ENCODE measurements at regions not wholly inside any gene's neighbourhood (a gene's known extent, or its start where the extent isn't known, plus 50 kb on each side); places are given as distances from the start of the nearest gene placed in this dataset.

DNA sequence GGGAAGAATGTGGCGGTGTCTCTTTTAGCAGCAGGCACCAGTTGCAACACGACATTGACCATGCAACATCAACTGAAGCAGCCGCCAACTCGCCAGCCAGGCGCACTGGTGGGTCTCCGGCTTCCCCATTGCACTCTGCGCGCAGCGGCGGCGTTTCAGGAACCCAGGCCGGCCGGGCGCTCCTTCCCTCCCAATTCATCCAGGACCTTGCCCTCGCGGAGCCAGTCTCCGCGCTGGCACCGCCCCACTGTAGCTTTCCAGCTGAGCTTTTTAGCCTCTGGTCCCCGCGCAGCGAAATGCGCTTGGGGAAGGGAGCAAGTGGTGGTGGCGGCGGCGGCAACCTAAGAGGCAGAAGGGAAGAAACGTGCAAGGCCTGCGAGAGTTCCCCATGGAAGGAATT is 297.9 kb upstream of the RIMS1 start:
- TF ChIP-seq, protein P1, sequence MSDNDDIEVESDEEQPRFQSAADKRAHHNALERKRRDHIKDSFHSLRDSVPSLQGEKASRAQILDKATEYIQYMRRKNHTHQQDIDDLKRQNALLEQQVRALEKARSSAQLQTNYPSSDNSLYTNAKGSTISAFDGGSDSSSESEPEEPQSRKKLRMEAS (IDR thresholded peaks at IDR 0.05) = no peak
- TF ChIP-seq RAD21 (IDR thresholded peaks at IDR 0.05) (no peak), SP1 (IDR thresholded peaks at IDR 0.05) (no peak), EGR1 (IDR thresholded peaks at IDR 0.05; ENCODE audit: low read depth in 2 of 2) (no peak), RXRA (IDR thresholded peaks at IDR 0.05) (no peak), YY1 (IDR thresholded peaks at IDR 0.05) (no peak), FOXA1 (IDR thresholded peaks at IDR 0.05) (no peak), ATF3 (IDR thresholded peaks at IDR 0.05) (no peak), TAF1 (conservative IDR thresholded peaks at IDR 0.05) (no peak)
- TF ChIP-seq, protein P2, sequence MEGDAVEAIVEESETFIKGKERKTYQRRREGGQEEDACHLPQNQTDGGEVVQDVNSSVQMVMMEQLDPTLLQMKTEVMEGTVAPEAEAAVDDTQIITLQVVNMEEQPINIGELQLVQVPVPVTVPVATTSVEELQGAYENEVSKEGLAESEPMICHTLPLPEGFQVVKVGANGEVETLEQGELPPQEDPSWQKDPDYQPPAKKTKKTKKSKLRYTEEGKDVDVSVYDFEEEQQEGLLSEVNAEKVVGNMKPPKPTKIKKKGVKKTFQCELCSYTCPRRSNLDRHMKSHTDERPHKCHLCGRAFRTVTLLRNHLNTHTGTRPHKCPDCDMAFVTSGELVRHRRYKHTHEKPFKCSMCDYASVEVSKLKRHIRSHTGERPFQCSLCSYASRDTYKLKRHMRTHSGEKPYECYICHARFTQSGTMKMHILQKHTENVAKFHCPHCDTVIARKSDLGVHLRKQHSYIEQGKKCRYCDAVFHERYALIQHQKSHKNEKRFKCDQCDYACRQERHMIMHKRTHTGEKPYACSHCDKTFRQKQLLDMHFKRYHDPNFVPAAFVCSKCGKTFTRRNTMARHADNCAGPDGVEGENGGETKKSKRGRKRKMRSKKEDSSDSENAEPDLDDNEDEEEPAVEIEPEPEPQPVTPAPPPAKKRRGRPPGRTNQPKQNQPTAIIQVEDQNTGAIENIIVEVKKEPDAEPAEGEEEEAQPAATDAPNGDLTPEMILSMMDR (IDR thresholded peaks at IDR 0.05; ENCODE audit: low read depth, low read length, missing input control) = no peak
- TF ChIP-seq, protein P3, sequence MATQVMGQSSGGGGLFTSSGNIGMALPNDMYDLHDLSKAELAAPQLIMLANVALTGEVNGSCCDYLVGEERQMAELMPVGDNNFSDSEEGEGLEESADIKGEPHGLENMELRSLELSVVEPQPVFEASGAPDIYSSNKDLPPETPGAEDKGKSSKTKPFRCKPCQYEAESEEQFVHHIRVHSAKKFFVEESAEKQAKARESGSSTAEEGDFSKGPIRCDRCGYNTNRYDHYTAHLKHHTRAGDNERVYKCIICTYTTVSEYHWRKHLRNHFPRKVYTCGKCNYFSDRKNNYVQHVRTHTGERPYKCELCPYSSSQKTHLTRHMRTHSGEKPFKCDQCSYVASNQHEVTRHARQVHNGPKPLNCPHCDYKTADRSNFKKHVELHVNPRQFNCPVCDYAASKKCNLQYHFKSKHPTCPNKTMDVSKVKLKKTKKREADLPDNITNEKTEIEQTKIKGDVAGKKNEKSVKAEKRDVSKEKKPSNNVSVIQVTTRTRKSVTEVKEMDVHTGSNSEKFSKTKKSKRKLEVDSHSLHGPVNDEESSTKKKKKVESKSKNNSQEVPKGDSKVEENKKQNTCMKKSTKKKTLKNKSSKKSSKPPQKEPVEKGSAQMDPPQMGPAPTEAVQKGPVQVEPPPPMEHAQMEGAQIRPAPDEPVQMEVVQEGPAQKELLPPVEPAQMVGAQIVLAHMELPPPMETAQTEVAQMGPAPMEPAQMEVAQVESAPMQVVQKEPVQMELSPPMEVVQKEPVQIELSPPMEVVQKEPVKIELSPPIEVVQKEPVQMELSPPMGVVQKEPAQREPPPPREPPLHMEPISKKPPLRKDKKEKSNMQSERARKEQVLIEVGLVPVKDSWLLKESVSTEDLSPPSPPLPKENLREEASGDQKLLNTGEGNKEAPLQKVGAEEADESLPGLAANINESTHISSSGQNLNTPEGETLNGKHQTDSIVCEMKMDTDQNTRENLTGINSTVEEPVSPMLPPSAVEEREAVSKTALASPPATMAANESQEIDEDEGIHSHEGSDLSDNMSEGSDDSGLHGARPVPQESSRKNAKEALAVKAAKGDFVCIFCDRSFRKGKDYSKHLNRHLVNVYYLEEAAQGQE (IDR thresholded peaks at IDR 0.05) = no peak
- TF ChIP-seq, protein P4, sequence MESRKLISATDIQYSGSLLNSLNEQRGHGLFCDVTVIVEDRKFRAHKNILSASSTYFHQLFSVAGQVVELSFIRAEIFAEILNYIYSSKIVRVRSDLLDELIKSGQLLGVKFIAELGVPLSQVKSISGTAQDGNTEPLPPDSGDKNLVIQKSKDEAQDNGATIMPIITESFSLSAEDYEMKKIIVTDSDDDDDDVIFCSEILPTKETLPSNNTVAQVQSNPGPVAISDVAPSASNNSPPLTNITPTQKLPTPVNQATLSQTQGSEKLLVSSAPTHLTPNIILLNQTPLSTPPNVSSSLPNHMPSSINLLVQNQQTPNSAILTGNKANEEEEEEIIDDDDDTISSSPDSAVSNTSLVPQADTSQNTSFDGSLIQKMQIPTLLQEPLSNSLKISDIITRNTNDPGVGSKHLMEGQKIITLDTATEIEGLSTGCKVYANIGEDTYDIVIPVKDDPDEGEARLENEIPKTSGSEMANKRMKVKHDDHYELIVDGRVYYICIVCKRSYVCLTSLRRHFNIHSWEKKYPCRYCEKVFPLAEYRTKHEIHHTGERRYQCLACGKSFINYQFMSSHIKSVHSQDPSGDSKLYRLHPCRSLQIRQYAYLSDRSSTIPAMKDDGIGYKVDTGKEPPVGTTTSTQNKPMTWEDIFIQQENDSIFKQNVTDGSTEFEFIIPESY (IDR thresholded peaks at IDR 0.05) = no peak

Data from liver (tissue), 3 donors.